Upper lobe of right lung (tissue), 1 donor: ENCODE measurements at regions not wholly inside any gene's neighbourhood (a gene's known extent, or its start where the extent isn't known, plus 50 kb on each side); places are given as distances from the start of the nearest gene placed in this dataset.

ENCODE experiments used
- ATAC-seq: fragments of 200-7000 bp; cut with Tn5 transposase; one replicate; pipeline ENCODE4 v1.9.1; 2020; ENCODE audit warnings: mild to moderate bottlenecking, moderate library complexity
- DNase-seq: peaks from one replicate; pipeline ENCODE4 v3.0.0-alpha.2; 2020
- H3K27ac ChIP-seq: fragments of 200-600 bp; one replicate; pipeline ENCODE4 v1.8.0; 2022
- H3K27me3 ChIP-seq: fragments of 200-600 bp; one replicate; pipeline ENCODE4 v1.8.0; 2022; ENCODE audit warnings: mild to moderate bottlenecking
- H3K36me3 ChIP-seq: fragments of 200-600 bp; one replicate; pipeline ENCODE4 v1.8.0; 2022
- H3K4me1 ChIP-seq: fragments of 200-600 bp; one replicate; pipeline ENCODE4 v1.8.0; 2022
- H3K4me3 ChIP-seq: fragments of 200-600 bp; one replicate; pipeline ENCODE4 v1.8.0; 2022; ENCODE audit warnings: mild to moderate bottlenecking
- H3K9me3 ChIP-seq: fragments of 200-600 bp; one replicate; pipeline ENCODE4 v1.8.0; 2022
- intact Hi-C: fragments of 100-400 bp; cut with DNase I; formaldehyde crosslinking; loops from one replicate; pipeline ENCODE4 v1.11.0; 2022
- TF ChIP-seq, protein P1 (sequence below): fragments of 200-600 bp; IDR thresholded peaks from one replicate; pipeline ENCODE4 v1.8.0; 2022; ENCODE audit warnings: antibody characterized with exemption
- donor health status: DM: no; HTN: yes; CAD: no; lungs with severe emphysema.

DNA sequence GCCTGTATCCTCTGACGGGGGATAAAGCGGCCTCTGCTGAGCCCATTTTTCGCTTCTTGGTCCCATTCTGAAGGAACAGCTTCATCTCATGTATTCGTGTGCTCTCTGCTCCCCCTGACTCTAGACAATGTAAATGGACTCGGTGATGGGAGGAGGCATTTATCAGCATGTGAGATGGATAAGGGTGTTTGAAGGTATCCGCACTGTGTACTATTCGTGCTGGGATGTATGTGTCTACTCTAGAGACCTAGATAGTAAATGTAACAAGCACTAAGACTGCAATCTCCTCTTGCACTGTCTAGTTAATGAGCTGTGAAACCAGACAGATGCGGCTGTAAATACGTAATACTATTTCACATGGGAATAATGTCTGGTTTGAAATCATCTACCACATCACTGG is 134.6 kb upstream of the ARGLU1 start:
- DNase-seq (no peak), ATAC-seq (no peak)
- H3K36me3 ChIP-seq, result no peaks in the 10 kb centered on the region
- H3K4me1 ChIP-seq, result no peaks in the 10 kb centered on the region
- TF ChIP-seq, protein P1, sequence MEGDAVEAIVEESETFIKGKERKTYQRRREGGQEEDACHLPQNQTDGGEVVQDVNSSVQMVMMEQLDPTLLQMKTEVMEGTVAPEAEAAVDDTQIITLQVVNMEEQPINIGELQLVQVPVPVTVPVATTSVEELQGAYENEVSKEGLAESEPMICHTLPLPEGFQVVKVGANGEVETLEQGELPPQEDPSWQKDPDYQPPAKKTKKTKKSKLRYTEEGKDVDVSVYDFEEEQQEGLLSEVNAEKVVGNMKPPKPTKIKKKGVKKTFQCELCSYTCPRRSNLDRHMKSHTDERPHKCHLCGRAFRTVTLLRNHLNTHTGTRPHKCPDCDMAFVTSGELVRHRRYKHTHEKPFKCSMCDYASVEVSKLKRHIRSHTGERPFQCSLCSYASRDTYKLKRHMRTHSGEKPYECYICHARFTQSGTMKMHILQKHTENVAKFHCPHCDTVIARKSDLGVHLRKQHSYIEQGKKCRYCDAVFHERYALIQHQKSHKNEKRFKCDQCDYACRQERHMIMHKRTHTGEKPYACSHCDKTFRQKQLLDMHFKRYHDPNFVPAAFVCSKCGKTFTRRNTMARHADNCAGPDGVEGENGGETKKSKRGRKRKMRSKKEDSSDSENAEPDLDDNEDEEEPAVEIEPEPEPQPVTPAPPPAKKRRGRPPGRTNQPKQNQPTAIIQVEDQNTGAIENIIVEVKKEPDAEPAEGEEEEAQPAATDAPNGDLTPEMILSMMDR, result no peak
- H3K9me3 ChIP-seq, result no peaks in the 10 kb centered on the region
- no peak overlapping the region for H3K4me3 ChIP-seq
- peak overlapping the region; percentile 3 for H3K27ac ChIP-seq
- intact Hi-C loops, result no loop called here
- H3K27me3 ChIP-seq, result no peaks in the 10 kb centered on the region

DNA sequence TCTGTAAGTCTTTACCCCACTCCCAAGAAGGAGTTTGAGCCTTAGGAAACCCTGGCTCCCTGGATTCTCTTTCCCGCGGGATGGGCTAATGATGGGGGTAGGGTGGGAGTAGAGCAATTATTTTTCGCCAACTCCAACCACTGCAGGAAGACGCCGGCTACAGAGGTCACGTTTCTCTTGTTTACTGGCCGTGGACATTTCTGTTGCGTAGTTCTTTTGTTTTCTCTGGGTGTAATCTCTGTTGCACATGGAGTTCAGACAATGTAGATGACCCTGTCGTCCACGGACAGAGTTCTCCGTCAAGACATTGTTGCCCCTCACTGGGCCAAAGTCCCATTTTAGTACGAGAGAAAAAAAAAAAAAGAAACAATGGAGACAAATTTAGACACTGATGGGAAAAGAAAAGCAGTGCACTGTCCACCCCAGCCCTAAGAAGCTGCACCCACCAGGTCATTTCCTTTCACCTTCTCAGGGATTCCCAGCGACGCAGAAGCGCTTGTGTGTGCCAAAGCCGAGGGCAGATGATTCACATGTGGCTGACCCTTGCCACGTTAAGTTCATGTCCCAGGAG is 133.9 kb upstream of the ARGLU1 start:
- no peak overlapping the region for H3K4me3 ChIP-seq
- no peaks in the 10 kb centered on the region for H3K9me3 ChIP-seq
- intact Hi-C loops, result no loop called here
- peak overlapping the region; percentile 17 for H3K27ac ChIP-seq
- no peaks in the 10 kb centered on the region for H3K4me1 ChIP-seq
- DNase-seq, result no peak
- no peaks in the 10 kb centered on the region for H3K36me3 ChIP-seq
- TF ChIP-seq, protein P1, result no peak
- ATAC-seq, result peak; percentile 48
- H3K27me3 ChIP-seq, result no peaks in the 10 kb centered on the region

DNA sequence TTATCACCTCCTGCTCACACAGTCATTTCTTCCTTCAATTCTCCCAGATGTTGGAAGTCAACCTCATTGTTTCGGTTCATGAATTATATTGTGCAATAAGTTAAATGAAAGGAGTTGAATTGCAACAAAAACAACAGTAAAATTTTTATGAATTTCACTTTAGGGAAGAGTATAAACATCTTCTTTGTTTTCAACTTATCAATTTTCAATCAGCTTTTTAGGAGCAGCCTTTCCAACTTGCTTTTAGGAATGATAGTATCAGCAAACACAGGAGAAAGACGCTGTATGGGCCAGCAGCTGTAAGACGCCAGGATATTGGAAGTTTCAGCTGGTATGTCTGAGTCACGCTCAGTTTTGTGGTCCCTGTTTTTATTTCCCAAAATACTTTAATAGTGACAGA is 132.5 kb upstream of the ARGLU1 start:
- Histone ChIP-seq H3K4me3 (no peak overlapping the region), H3K27ac (no peak overlapping the region), H3K9me3 (no peaks in the 10 kb centered on the region), H3K27me3 (no peaks in the 10 kb centered on the region), H3K4me1 (no peaks in the 10 kb centered on the region), H3K36me3 (no peaks in the 10 kb centered on the region)
- intact Hi-C loops, result no loop called here
- DNase-seq (no peak), ATAC-seq (no peak)
- TF ChIP-seq, protein P1, result no peak

DNA sequence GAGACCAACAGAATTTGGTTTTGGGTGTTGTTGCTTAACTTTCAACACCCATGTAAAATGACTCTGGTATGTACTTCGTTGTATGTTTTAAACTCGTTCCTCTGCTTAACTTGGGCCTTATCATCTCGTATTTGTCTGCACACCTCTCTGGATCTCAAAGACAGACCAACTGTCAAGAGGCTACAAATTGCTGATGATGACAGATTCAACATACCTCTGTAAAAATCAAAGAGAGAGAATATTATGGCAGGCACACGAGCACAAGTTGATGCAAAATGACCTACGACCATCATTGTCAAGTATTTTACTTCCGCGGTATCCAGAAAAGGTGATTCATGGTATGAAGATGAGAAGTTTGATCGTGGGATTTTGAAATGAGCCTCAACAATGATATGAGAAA is 132.1 kb upstream of the ARGLU1 start:
- DNase-seq (no peak), ATAC-seq (no peak)
- no peaks in the 10 kb centered on the region for H3K9me3 ChIP-seq
- H3K4me3 ChIP-seq, result no peak overlapping the region
- intact Hi-C loops, result no loop called here
- H3K27ac ChIP-seq, result no peak overlapping the region
- H3K27me3 ChIP-seq, result no peaks in the 10 kb centered on the region
- TF ChIP-seq, protein P1, result no peak
- H3K4me1 ChIP-seq, result no peaks in the 10 kb centered on the region
- H3K36me3 ChIP-seq, result no peaks in the 10 kb centered on the region

DNA sequence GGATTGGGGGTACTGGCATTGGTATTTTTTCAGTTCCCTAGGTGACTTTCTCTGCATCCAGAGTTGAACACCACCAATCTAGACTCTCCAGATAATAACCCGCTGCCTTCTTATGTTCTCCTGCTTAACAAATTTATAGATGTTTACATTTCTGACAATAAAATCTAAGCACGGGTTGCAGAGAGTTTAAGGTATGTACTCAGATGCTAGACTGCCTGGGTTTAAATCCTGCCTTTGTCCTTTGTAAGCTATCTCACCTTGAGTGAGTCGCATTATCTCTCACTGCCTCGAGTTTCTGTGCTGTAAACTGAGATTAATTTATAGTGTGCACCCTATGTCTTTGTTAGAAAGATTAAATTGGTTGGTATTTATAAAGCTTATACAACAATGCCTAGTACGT is 131.4 kb upstream of the ARGLU1 start:
- no peak for ATAC-seq
- intact Hi-C loops, result no loop called here
- no peak for DNase-seq
- no peak overlapping the region for H3K27ac ChIP-seq
- TF ChIP-seq, protein P1, result no peak
- H3K4me3 ChIP-seq, result no peak overlapping the region
- H3K27me3 ChIP-seq, result no peaks in the 10 kb centered on the region
- H3K4me1 ChIP-seq, result no peaks in the 10 kb centered on the region
- H3K36me3 ChIP-seq, result no peaks in the 10 kb centered on the region
- H3K9me3 ChIP-seq, result no peaks in the 10 kb centered on the region

DNA sequence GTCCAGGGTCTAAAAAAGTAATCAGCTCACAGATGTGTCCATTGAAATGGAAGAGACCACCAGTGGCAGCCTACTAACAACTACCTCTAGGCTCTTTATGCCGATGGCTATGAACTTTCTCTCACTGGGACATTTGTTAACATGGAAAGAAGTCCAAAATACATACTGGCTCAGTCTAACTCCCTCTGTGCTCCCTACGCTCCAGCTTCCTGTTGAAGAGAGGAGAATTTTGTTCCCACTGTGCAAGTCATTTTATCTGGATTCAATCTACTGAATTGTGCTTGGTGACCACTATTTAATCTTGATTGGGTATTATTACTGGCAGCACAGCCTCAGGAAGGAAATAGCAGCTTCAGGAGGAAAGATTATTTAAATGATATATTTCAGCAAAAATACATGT is 128.8 kb upstream of the ARGLU1 start:
- TF ChIP-seq, protein P1, result no peak
- intact Hi-C loops, result no loop called here
- Histone ChIP-seq H3K36me3 (no peaks in the 10 kb centered on the region), H3K27me3 (no peaks in the 10 kb centered on the region), H3K9me3 (no peaks in the 10 kb centered on the region), H3K27ac (no peak overlapping the region), H3K4me1 (no peaks in the 10 kb centered on the region), H3K4me3 (no peak overlapping the region)
- ATAC-seq (no peak), DNase-seq (no peak)
